Liver (tissue), 8 donors: ENCODE measurements at regions not wholly inside any gene's neighbourhood (a gene's known extent, or its start where the extent isn't known, plus 50 kb on each side); places are given as distances from the start of the nearest gene placed in this dataset.

Source experiments
- DNase-seq: peaks from one replicate; pipeline ENCODE4 v3.0.0-alpha.2; 2017; ENCODE audit warnings: low spot score
- H3K27ac ChIP-seq, 2 donors: one replicate each; pipeline ENCODE4 v1.7.0; 2013; ENCODE audit warnings: inconsistent platforms in 2 of 2, low read length in 2 of 2, control low read depth in 1 of 2, low read depth in 1 of 2, mild to moderate bottlenecking in 1 of 2
- H3K27me3 ChIP-seq, 4 donors: one replicate each; pipeline versions ENCODE4 v1.6.1 to v1.7.0; 2013; ENCODE audit warnings: low read length in 3 of 4, inconsistent platforms in 1 of 4, mild to moderate bottlenecking in 1 of 4, moderate library complexity in 1 of 4; ENCODE audit not compliant: control insufficient read depth in 4 of 4, insufficient read depth in 4 of 4
- H3K36me3 ChIP-seq, 4 donors: one replicate each; pipeline versions ENCODE4 v1.6.1 to v1.7.0; 2013; ENCODE audit warnings: low read length in 3 of 4, mild to moderate bottlenecking in 3 of 4, low read depth in 1 of 4, moderate library complexity in 1 of 4; ENCODE audit not compliant: control insufficient read depth in 4 of 4, insufficient read depth in 3 of 4
- H3K4me1 ChIP-seq, 4 donors: one replicate each; pipeline versions ENCODE4 v1.6.1 to v1.7.0; 2013; ENCODE audit warnings: low read length in 3 of 4, mild to moderate bottlenecking in 3 of 4, moderate library complexity in 1 of 4; ENCODE audit not compliant: control insufficient read depth in 4 of 4, insufficient read depth in 4 of 4
- H3K4me3 ChIP-seq, 3 donors: one replicate each; pipeline versions ENCODE4 v1.6.1 to v1.7.0; 2013; ENCODE audit warnings: low read length in 3 of 3, control low read depth in 1 of 3, low read depth in 1 of 3, mild to moderate bottlenecking in 1 of 3
- H3K9ac ChIP-seq, 2 donors: one replicate each; pipeline ENCODE4 v1.7.0; 2013; ENCODE audit warnings: low read length in 2 of 2, mild to moderate bottlenecking in 2 of 2, moderate library complexity in 2 of 2, control low read depth in 1 of 2, low read depth in 1 of 2
- H3K9me3 ChIP-seq, 4 donors: one replicate each; pipeline versions ENCODE4 v1.6.1 to v1.7.0; 2013; ENCODE audit warnings: low read length in 3 of 4; ENCODE audit not compliant: control insufficient read depth in 4 of 4
- FOXA1 ChIP-seq: IDR thresholded peaks from 2 replicates; pipeline ENCODE4 v1.6.1; 2016; ENCODE audit warnings: antibody characterized with exemption
- FOXA2 ChIP-seq: IDR thresholded peaks from 2 replicates; pipeline ENCODE4 v1.6.1; 2016; ENCODE audit warnings: antibody characterized with exemption
- GABPA ChIP-seq, 2 donors: IDR thresholded peaks in 1 of 2; conservative IDR thresholded peaks in 1 of 2; 2 replicates each; pipeline ENCODE4 v1.6.1; 2016; ENCODE audit warnings: antibody characterized with exemption in 2 of 2, mild to moderate bottlenecking in 1 of 2, moderate library complexity in 1 of 2
- HNF4A ChIP-seq, 2 donors: conservative IDR thresholded peaks; 2 replicates each; pipeline ENCODE4 v1.6.1; 2016; ENCODE audit warnings: antibody characterized with exemption in 2 of 2, mild to moderate bottlenecking in 2 of 2
- HNF4G ChIP-seq: IDR thresholded peaks from 2 replicates; pipeline ENCODE4 v1.6.1; 2016; ENCODE audit warnings: antibody characterized with exemption
- JUND ChIP-seq, 2 donors: IDR thresholded peaks; 2 replicates each; pipeline ENCODE4 v1.6.1; 2016; ENCODE audit warnings: antibody characterized with exemption in 2 of 2
- RAD21 ChIP-seq, 2 donors: IDR thresholded peaks; 2 replicates each; pipeline ENCODE4 v1.6.1; 2016; ENCODE audit warnings: antibody characterized with exemption in 2 of 2, mild to moderate bottlenecking in 2 of 2
- RXRA ChIP-seq, 2 donors: IDR thresholded peaks; 2 replicates each; pipeline ENCODE4 v1.6.1; 2017 to 2018; ENCODE audit warnings: antibody characterized with exemption in 2 of 2, mild to moderate bottlenecking in 1 of 2
- SP1 ChIP-seq: IDR thresholded peaks from 2 replicates; pipeline ENCODE4 v1.6.1; 2018; ENCODE audit warnings: antibody characterized with exemption, mild to moderate bottlenecking
- TAF1 ChIP-seq: conservative IDR thresholded peaks from 2 replicates; pipeline ENCODE4 v1.6.1; 2016; ENCODE audit warnings: antibody characterized with exemption, mild to moderate bottlenecking
- YY1 ChIP-seq: IDR thresholded peaks from 2 replicates; pipeline ENCODE4 v1.6.1; 2016; ENCODE audit warnings: antibody characterized with exemption, mild to moderate bottlenecking
- WGBS: extraction: QIAGEN DNeasy Blood & Tissue Kit; methylation state at CpG from one replicate; pipeline ENCODE4 v1.1.7; 2013; 5-methylcytosine and 5-hydroxymethylcytosine counted together
- TF ChIP-seq, protein P1 (sequence below): IDR thresholded peaks from 2 replicates; pipeline ENCODE4 v1.6.1; 2016; ENCODE audit warnings: antibody characterized with exemption
- TF ChIP-seq, protein P2 (sequence below): fragments of 150-350 bp; IDR thresholded peaks from 2 replicates; pipeline ENCODE4 v1.5.1; 2017; ENCODE audit warnings: improper control_type of control experiment, low read depth, low read length; ENCODE audit not compliant: missing input control
- TF ChIP-seq, protein P3 (sequence below): IDR thresholded peaks from 2 replicates; pipeline ENCODE4 v1.6.1; 2016; ENCODE audit warnings: antibody characterized with exemption
- TF ChIP-seq, protein P4 (sequence below): IDR thresholded peaks from 2 replicates; pipeline ENCODE4 v1.6.1; 2016; ENCODE audit warnings: antibody characterized with exemption, mild to moderate bottlenecking
- TF ChIP-seq, protein P5 (sequence below): IDR thresholded peaks from 2 replicates; pipeline ENCODE4 v1.6.1; 2016; ENCODE audit warnings: antibody characterized with exemption
- donor health status: healthy.
- donor health status: healthy.
- donor health status: healthy.
- donor health status: healthy.
- donor health status: healthy.

DNA sequence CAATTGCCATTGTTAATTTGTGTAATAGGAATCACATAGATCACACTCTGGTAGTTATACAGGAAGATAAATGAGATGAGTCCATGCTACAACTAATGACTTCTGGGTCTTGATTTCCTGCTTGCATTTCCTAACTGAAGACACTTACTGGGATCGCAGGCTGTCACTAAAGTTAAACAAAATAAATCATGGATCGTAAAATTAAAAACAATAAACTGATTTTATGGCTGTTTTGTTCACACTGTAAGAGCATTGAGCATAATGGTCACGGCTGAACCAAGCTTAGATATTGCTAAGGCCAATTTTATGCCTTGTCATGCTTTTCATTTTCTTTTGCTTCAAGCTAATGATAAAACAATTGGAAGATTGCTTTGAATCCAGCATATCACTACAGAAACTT is 332.5 kb upstream of the CITED2 start:
- TF ChIP-seq JUND (IDR thresholded peaks at IDR 0.05) = no peak
- no peak for TF ChIP-seq FOXA1
- no peak for TF ChIP-seq HNF4G
- no peak for TF ChIP-seq GABPA (IDR thresholded peaks at IDR 0.05 in 1 of 2, conservative IDR thresholded peaks at IDR 0.05 in 1 of 2)
- no peak for TF ChIP-seq YY1
- TF ChIP-seq FOXA2 = no peak
- TF ChIP-seq, protein P1, sequence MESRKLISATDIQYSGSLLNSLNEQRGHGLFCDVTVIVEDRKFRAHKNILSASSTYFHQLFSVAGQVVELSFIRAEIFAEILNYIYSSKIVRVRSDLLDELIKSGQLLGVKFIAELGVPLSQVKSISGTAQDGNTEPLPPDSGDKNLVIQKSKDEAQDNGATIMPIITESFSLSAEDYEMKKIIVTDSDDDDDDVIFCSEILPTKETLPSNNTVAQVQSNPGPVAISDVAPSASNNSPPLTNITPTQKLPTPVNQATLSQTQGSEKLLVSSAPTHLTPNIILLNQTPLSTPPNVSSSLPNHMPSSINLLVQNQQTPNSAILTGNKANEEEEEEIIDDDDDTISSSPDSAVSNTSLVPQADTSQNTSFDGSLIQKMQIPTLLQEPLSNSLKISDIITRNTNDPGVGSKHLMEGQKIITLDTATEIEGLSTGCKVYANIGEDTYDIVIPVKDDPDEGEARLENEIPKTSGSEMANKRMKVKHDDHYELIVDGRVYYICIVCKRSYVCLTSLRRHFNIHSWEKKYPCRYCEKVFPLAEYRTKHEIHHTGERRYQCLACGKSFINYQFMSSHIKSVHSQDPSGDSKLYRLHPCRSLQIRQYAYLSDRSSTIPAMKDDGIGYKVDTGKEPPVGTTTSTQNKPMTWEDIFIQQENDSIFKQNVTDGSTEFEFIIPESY = no peak
- no peak for TF ChIP-seq RAD21 (IDR thresholded peaks at IDR 0.05)
- no peak for TF ChIP-seq HNF4A (conservative IDR thresholded peaks at IDR 0.05)
- TF ChIP-seq, protein P2, sequence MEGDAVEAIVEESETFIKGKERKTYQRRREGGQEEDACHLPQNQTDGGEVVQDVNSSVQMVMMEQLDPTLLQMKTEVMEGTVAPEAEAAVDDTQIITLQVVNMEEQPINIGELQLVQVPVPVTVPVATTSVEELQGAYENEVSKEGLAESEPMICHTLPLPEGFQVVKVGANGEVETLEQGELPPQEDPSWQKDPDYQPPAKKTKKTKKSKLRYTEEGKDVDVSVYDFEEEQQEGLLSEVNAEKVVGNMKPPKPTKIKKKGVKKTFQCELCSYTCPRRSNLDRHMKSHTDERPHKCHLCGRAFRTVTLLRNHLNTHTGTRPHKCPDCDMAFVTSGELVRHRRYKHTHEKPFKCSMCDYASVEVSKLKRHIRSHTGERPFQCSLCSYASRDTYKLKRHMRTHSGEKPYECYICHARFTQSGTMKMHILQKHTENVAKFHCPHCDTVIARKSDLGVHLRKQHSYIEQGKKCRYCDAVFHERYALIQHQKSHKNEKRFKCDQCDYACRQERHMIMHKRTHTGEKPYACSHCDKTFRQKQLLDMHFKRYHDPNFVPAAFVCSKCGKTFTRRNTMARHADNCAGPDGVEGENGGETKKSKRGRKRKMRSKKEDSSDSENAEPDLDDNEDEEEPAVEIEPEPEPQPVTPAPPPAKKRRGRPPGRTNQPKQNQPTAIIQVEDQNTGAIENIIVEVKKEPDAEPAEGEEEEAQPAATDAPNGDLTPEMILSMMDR = no peak
- TF ChIP-seq, protein P3, sequence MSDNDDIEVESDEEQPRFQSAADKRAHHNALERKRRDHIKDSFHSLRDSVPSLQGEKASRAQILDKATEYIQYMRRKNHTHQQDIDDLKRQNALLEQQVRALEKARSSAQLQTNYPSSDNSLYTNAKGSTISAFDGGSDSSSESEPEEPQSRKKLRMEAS = no peak
- TF ChIP-seq, protein P4, sequence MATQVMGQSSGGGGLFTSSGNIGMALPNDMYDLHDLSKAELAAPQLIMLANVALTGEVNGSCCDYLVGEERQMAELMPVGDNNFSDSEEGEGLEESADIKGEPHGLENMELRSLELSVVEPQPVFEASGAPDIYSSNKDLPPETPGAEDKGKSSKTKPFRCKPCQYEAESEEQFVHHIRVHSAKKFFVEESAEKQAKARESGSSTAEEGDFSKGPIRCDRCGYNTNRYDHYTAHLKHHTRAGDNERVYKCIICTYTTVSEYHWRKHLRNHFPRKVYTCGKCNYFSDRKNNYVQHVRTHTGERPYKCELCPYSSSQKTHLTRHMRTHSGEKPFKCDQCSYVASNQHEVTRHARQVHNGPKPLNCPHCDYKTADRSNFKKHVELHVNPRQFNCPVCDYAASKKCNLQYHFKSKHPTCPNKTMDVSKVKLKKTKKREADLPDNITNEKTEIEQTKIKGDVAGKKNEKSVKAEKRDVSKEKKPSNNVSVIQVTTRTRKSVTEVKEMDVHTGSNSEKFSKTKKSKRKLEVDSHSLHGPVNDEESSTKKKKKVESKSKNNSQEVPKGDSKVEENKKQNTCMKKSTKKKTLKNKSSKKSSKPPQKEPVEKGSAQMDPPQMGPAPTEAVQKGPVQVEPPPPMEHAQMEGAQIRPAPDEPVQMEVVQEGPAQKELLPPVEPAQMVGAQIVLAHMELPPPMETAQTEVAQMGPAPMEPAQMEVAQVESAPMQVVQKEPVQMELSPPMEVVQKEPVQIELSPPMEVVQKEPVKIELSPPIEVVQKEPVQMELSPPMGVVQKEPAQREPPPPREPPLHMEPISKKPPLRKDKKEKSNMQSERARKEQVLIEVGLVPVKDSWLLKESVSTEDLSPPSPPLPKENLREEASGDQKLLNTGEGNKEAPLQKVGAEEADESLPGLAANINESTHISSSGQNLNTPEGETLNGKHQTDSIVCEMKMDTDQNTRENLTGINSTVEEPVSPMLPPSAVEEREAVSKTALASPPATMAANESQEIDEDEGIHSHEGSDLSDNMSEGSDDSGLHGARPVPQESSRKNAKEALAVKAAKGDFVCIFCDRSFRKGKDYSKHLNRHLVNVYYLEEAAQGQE = no peak
- TF ChIP-seq SP1 = no peak
- DNase-seq = no peak
- no peak overlapping the region for H3K27ac ChIP-seq
- no peaks in the 10 kb centered on the region for H3K36me3 ChIP-seq
- 82% methylated on average over 3 of the region's 3 CpGs for WGBS
- H3K4me1 ChIP-seq = no peaks in the 10 kb centered on the region
- H3K9ac ChIP-seq = no peak overlapping the region
- H3K9me3 ChIP-seq = peaks cover 0 to 1% (median 0%) of the 10 kb centered on the region in 4 donors
- H3K27me3 ChIP-seq = no peaks in the 10 kb centered on the region
- no peak overlapping the region for H3K4me3 ChIP-seq

DNA sequence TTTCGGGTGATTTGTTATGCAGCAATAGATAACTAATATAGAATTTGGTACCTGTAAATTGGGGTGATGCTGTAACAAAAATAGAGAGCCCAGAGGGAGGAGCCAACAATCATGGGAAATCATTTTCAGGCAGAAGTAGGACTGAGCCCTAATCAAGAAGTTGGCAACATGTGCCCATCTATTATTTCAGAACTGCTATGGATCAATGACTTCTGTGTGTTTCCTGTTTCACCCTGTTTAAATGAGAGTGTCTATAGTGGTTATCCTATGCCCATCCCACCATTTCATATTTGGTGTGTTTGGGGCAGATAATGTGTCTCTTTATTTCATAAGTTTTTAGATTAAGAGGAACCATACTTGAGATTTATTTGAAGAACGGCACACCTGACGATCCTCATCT is 330.8 kb upstream of the CITED2 start:
- TF ChIP-seq, protein P4 = no peak
- TF ChIP-seq HNF4A (conservative IDR thresholded peaks at IDR 0.05) = no peak
- TF ChIP-seq RXRA (IDR thresholded peaks at IDR 0.05) = no peak
- TF ChIP-seq, protein P5, sequence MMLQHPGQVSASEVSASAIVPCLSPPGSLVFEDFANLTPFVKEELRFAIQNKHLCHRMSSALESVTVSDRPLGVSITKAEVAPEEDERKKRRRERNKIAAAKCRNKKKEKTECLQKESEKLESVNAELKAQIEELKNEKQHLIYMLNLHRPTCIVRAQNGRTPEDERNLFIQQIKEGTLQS = no peak
- no peak for TF ChIP-seq YY1
- TF ChIP-seq, protein P3 = no peak
- no peak for TF ChIP-seq TAF1
- TF ChIP-seq, protein P1 = no peak
- TF ChIP-seq HNF4G = no peak
- TF ChIP-seq GABPA (IDR thresholded peaks at IDR 0.05 in 1 of 2, conservative IDR thresholded peaks at IDR 0.05 in 1 of 2) = no peak
- Histone ChIP-seq H3K4me1 (no peaks in the 10 kb centered on the region), H3K4me3 (no peak overlapping the region), H3K27ac (no peak overlapping the region), H3K27me3 (no peaks in the 10 kb centered on the region), H3K9ac (no peak overlapping the region), H3K9me3 (peaks cover 0 to 1% (median 0%) of the 10 kb centered on the region in 4 donors), H3K36me3 (no peaks in the 10 kb centered on the region)
- DNase-seq = no peak
- 96% methylated on average over 3 of the region's 3 CpGs for WGBS
